ENCODE measurements at regions not wholly inside any gene's neighbourhood (a gene's known extent, or its start where the extent isn't known, plus 50 kb on each side); places are given as distances from the start of the nearest gene placed in this dataset.

DNA sequence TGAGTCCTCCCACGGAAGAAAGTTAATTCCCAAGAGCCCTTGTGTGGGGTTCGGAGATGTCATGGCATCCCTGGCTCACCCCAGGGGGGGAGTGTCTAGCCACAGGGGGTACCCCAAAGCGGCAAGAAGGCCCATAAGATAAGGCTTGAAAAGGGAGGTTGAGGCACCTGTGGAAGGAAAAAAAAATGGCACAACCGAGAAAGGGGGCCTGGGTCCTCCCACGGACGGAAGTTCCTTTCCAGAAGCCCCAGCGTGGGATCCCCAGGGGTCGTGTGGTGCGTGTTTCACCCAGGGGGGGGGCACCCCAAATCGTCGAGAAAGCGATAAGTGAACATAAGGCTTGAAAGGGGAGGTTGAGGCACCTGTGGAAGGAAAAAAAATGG, 266.7 kb downstream of the ALG10 start:
- H4K20me1 ChIP-seq (ENCODE audit: low read depth, low read length), result no peaks in the 10 kb centered on the region
- no peak overlapping the region for H3K4me3 ChIP-seq (ENCODE audit: insufficient read depth, low read length, poor library complexity, severe bottlenecking)
- no peaks in the 10 kb centered on the region for H3K79me2 ChIP-seq (ENCODE audit: insufficient read depth, low read length)
- no peaks in the 10 kb centered on the region for H3K9me3 ChIP-seq (ENCODE audit: insufficient read depth, low read length)
- no peak for TF ChIP-seq EZH2phosphoT487 (conservative IDR thresholded peaks at IDR 0.05; ENCODE audit: low read length)
- no peak overlapping the region for H2AFZ ChIP-seq (ENCODE audit: low read depth, low read length, severe bottlenecking)
- H3F3A ChIP-seq (ENCODE audit: insufficient read depth), result no peaks in the 10 kb centered on the region
- no peak overlapping the region for H3K9ac ChIP-seq (ENCODE audit: low read length)
- no peak overlapping the region for H3K4me2 ChIP-seq (ENCODE audit: low read depth, low read length, poor library complexity, severe bottlenecking)
- no peaks in the 10 kb centered on the region for H3K27me3 ChIP-seq (ENCODE audit: low read length)
- H3K9me2 ChIP-seq (replicated peaks; ENCODE audit: insufficient read depth, low read length), result no peaks in the 10 kb centered on the region
- no peak overlapping the region for H3K27ac ChIP-seq (ENCODE audit: low read depth, low read length)
- no peaks in the 10 kb centered on the region for H3K36me3 ChIP-seq (ENCODE audit: low read length)

DNA sequence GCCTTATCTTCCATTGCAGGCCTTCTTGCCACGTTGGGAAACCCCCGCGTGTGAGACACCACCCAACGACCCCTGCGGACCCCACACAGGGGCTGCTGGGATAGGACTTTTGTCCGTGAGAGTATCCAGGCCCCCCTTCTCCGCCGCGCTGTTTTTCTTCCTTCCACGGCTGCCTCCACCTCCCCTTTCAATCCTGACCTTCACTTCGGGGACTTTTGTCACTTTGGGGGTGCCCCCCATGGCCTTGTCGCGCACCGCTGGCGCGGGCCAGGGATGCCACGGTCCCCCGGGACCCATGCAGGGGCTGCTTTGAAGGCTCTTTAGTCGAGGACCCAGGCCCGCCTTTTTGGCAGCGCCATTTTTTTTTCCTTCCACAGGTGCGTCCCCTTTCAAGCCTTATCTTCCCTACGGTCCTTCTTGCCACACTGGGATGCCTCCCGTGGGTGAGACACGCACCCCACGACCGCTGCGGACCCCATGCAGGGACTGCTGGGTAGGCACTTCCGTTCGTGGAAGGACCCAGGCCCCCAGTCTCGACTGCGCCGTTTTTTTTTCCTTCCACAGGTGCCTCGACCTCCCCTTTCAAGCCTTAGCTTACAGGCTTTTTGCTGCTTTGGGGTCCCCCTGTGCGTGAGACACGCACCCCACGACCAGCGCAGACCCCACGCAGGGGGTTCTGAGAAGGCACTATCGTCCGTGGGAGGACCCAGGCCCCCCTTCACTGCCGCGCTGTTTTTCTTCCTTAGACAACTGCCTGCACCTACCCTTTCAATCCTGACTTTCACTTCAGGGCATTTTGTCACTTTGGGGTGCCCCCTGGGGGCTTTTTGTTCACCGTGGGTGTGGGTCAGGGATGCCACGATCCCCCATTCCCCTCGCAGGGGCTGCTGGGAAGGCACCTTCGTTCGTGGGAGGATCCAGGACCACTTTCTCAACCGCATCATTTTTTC, 267.4 kb downstream of the ALG10 start:
- no peaks in the 10 kb centered on the region for H3K9me2 ChIP-seq (replicated peaks; ENCODE audit: insufficient read depth, low read length)
- H3K4me3 ChIP-seq (ENCODE audit: insufficient read depth, low read length, poor library complexity, severe bottlenecking), result no peak overlapping the region
- H3K9ac ChIP-seq (ENCODE audit: low read length), result no peak overlapping the region
- H2AFZ ChIP-seq (ENCODE audit: low read depth, low read length, severe bottlenecking), result no peak overlapping the region
- H3K79me2 ChIP-seq (ENCODE audit: insufficient read depth, low read length), result no peaks in the 10 kb centered on the region
- no peaks in the 10 kb centered on the region for H3K27me3 ChIP-seq (ENCODE audit: low read length)
- H3K9me3 ChIP-seq (ENCODE audit: insufficient read depth, low read length), result no peaks in the 10 kb centered on the region
- H4K20me1 ChIP-seq (ENCODE audit: low read depth, low read length), result no peaks in the 10 kb centered on the region
- no peak overlapping the region for H3K27ac ChIP-seq (ENCODE audit: low read depth, low read length)
- no peak overlapping the region for H3K4me2 ChIP-seq (ENCODE audit: low read depth, low read length, poor library complexity, severe bottlenecking)
- no peaks in the 10 kb centered on the region for H3F3A ChIP-seq (ENCODE audit: insufficient read depth)
- no peak for TF ChIP-seq EZH2phosphoT487 (conservative IDR thresholded peaks at IDR 0.05; ENCODE audit: low read length)
- TF ChIP-seq, protein P1, sequence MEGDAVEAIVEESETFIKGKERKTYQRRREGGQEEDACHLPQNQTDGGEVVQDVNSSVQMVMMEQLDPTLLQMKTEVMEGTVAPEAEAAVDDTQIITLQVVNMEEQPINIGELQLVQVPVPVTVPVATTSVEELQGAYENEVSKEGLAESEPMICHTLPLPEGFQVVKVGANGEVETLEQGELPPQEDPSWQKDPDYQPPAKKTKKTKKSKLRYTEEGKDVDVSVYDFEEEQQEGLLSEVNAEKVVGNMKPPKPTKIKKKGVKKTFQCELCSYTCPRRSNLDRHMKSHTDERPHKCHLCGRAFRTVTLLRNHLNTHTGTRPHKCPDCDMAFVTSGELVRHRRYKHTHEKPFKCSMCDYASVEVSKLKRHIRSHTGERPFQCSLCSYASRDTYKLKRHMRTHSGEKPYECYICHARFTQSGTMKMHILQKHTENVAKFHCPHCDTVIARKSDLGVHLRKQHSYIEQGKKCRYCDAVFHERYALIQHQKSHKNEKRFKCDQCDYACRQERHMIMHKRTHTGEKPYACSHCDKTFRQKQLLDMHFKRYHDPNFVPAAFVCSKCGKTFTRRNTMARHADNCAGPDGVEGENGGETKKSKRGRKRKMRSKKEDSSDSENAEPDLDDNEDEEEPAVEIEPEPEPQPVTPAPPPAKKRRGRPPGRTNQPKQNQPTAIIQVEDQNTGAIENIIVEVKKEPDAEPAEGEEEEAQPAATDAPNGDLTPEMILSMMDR (IDR thresholded peaks at IDR 0.05; ENCODE audit: insufficient read depth, low read length, poor library complexity, severe bottlenecking), result no peak
- no peaks in the 10 kb centered on the region for H3K36me3 ChIP-seq (ENCODE audit: low read length)

DNA sequence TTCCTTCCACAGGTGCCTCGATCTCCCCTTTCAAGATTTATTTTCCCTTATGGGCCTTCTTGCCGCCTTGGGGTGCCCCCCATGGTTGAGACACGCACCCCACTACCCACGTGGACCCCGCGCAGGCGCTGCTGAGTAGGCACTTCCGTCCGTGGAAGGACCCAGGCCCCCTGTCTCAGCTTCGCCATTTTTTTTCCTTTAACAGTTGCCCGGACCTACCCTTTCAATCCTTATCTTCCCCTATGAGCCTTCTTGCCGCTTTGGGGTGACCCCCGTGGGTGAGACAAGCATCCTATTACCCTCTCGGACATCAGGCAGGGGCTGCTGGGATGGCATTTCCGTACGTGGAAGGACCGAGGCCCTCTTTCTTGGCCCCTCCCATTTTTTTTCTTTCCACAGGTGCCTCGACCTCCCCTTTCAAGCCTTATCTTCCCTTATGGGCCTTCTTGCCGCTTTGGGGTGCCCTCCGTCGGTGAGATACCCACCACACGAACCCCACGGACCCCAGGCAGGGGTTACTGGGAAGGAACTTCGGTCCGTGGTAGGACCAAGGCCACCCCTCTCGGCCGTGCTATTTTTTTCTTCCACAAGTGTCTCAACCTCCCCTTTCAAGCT, 268.2 kb downstream of the ALG10 start:
- Histone ChIP-seq H3K27me3 (ENCODE audit: low read length) (no peaks in the 10 kb centered on the region), H3K4me3 (ENCODE audit: insufficient read depth, low read length, poor library complexity, severe bottlenecking) (no peak overlapping the region), H3K4me2 (ENCODE audit: low read depth, low read length, poor library complexity, severe bottlenecking) (no peak overlapping the region), H3K27ac (ENCODE audit: low read depth, low read length) (no peak overlapping the region), H3F3A (ENCODE audit: insufficient read depth) (no peaks in the 10 kb centered on the region), H3K9ac (ENCODE audit: low read length) (no peak overlapping the region), H3K9me3 (ENCODE audit: insufficient read depth, low read length) (no peaks in the 10 kb centered on the region), H4K20me1 (ENCODE audit: low read depth, low read length) (no peaks in the 10 kb centered on the region), H3K9me2 (replicated peaks; ENCODE audit: insufficient read depth, low read length) (no peaks in the 10 kb centered on the region), H2AFZ (ENCODE audit: low read depth, low read length, severe bottlenecking) (no peak overlapping the region), H3K36me3 (ENCODE audit: low read length) (no peaks in the 10 kb centered on the region), H3K79me2 (ENCODE audit: insufficient read depth, low read length) (no peaks in the 10 kb centered on the region)
- TF ChIP-seq, protein P1 (IDR thresholded peaks at IDR 0.05; ENCODE audit: insufficient read depth, low read length, poor library complexity, severe bottlenecking), result no peak
- TF ChIP-seq EZH2phosphoT487 (conservative IDR thresholded peaks at IDR 0.05; ENCODE audit: low read length), result no peak

DNA sequence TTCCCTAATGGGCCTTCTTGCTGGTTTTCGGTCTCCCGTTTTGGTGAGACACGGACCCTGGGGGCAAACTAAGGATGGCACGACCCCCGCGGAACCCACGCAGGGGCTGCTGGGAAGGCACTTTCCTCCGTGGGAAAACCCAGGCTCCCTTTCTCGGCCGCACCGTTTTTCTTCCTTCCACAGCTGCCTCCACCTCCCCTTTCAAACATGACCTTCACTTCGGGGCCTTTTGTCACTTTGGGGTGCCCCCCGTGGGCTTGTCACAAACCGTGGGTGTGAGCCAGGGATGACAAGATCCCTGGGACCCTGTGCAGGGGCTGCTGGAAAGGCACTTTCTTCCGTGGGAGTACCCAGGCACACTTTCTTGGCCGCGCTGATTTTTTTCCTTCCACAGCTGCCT, 268.7 kb downstream of the ALG10 start:
- no peak overlapping the region for H3K27ac ChIP-seq (ENCODE audit: low read depth, low read length)
- H3K27me3 ChIP-seq (ENCODE audit: low read length), result no peaks in the 10 kb centered on the region
- TF ChIP-seq, protein P1 (IDR thresholded peaks at IDR 0.05; ENCODE audit: insufficient read depth, low read length, poor library complexity, severe bottlenecking), result no peak
- no peak for TF ChIP-seq EZH2phosphoT487 (conservative IDR thresholded peaks at IDR 0.05; ENCODE audit: low read length)
- H3K9me2 ChIP-seq (replicated peaks; ENCODE audit: insufficient read depth, low read length), result no peaks in the 10 kb centered on the region
- H4K20me1 ChIP-seq (ENCODE audit: low read depth, low read length), result no peaks in the 10 kb centered on the region
- H2AFZ ChIP-seq (ENCODE audit: low read depth, low read length, severe bottlenecking), result no peak overlapping the region
- H3K9ac ChIP-seq (ENCODE audit: low read length), result no peak overlapping the region
- H3K4me3 ChIP-seq (ENCODE audit: insufficient read depth, low read length, poor library complexity, severe bottlenecking), result no peak overlapping the region
- H3K4me2 ChIP-seq (ENCODE audit: low read depth, low read length, poor library complexity, severe bottlenecking), result no peak overlapping the region
- H3K36me3 ChIP-seq (ENCODE audit: low read length), result no peaks in the 10 kb centered on the region
- no peaks in the 10 kb centered on the region for H3K9me3 ChIP-seq (ENCODE audit: insufficient read depth, low read length)
- H3F3A ChIP-seq (ENCODE audit: insufficient read depth), result no peaks in the 10 kb centered on the region
- no peaks in the 10 kb centered on the region for H3K79me2 ChIP-seq (ENCODE audit: insufficient read depth, low read length)
